H1 (cell line): ENCODE measurements at regions not wholly inside any gene's neighbourhood (a gene's known extent, or its start where the extent isn't known, plus 50 kb on each side); places are given as distances from the start of the nearest gene placed in this dataset.

Source experiments
- CTCF ChIA-PET: fragments of 300-600 bp; sonication (Branson Sonifier 250); formaldehyde crosslinking; loops from one replicate; lab custom pipeline; 2021; ENCODE audit not compliant: partially characterized antibody; lab: Charles Lee
- POLR2A ChIA-PET: fragments of 300-600 bp; sonication (Branson Sonifier 250); formaldehyde crosslinking; loops from one replicate; lab custom pipeline; 2021; ENCODE audit warnings: inconsistent platforms; ENCODE audit not compliant: partially characterized antibody; lab: Charles Lee
- DNase-seq, 2 experiments: peaks; one replicate each; pipeline versions ENCODE4 v3.0.0 to v3.0.0-alpha.2; 2010 to 2022; ENCODE audit warnings: low spot score in 2 of 2, low read depth in 1 of 2, mixed read lengths in 1 of 2
- FAIRE-seq: peaks from 2 replicates; lab custom pipeline; 2011; peaks lifted over from hg19 to GRCh38; lab: Jason Lieb, UNC
- H2AFZ ChIP-seq: 2 replicates; pipeline ENCODE4 v1.8.1; 2012; ENCODE audit warnings: low read length, inconsistent platforms
- H2AK5ac ChIP-seq: 2 replicates; pipeline ENCODE4 v1.6.1; 2013; ENCODE audit warnings: low read depth, low read length
- H2BK120ac ChIP-seq: replicated peaks from 2 replicates; pipeline ENCODE3; 2013; ENCODE audit warnings: low read depth, low read length, inconsistent platforms
- H2BK12ac ChIP-seq: 2 replicates; pipeline ENCODE4 v1.6.1; 2013; ENCODE audit warnings: low read depth, low read length
- H2BK15ac ChIP-seq: 2 replicates; pipeline ENCODE4 v1.6.1; 2013; ENCODE audit warnings: low read length
- H2BK20ac ChIP-seq: 2 replicates; pipeline ENCODE4 v1.6.1; 2013; ENCODE audit warnings: low read length
- H2BK5ac ChIP-seq: 2 replicates; pipeline ENCODE4 v1.6.1; 2013; ENCODE audit warnings: low read depth, low read length
- H3K14ac ChIP-seq: 2 replicates; pipeline ENCODE4 v1.6.1; 2013; ENCODE audit warnings: inconsistent platforms; ENCODE audit not compliant: insufficient read length
- H3K18ac ChIP-seq: 2 replicates; pipeline ENCODE4 v1.6.1; 2013; ENCODE audit warnings: low read length; ENCODE audit errors: extremely low read depth
- H3K23ac ChIP-seq: 2 replicates; pipeline ENCODE4 v1.6.1; 2013; ENCODE audit warnings: inconsistent platforms; ENCODE audit not compliant: insufficient read length
- H3K23me2 ChIP-seq: 2 replicates; pipeline ENCODE4 v1.6.1; 2013; ENCODE audit warnings: low read depth, low read length
- H3K27ac ChIP-seq: 2 replicates; pipeline ENCODE4 v1.6.1; 2011; ENCODE audit warnings: low read depth, low read length, inconsistent platforms
- H3K27me3 ChIP-seq, 4 experiments: replicated peaks in 1 of 4; 1 replicate in 1 of 4; 2 replicates in 3 of 4; pipeline versions ENCODE4 v1.6.1 to v1.8.1; 2011 to 2013; ENCODE audit warnings: low read length in 3 of 4, mild to moderate bottlenecking in 3 of 4, inconsistent platforms in 2 of 4, mixed read lengths in 2 of 4, moderate library complexity in 1 of 4; ENCODE audit not compliant: control insufficient read depth in 3 of 4, insufficient read depth in 3 of 4; ENCODE audit errors: extremely low read depth in 1 of 4
- H3K36me3 ChIP-seq, 4 experiments: 2 replicates each; pipeline versions ENCODE4 v1.6.1 to v1.8.1; 2011 to 2013; ENCODE audit warnings: mild to moderate bottlenecking in 4 of 4, low read length in 3 of 4, moderate library complexity in 2 of 4, control low read depth in 1 of 4, inconsistent platforms in 1 of 4; ENCODE audit not compliant: insufficient read depth in 4 of 4, control insufficient read depth in 2 of 4
- H3K4ac ChIP-seq: replicated peaks from 2 replicates; pipeline ENCODE3; 2013; ENCODE audit warnings: low read length, low read depth, mixed read lengths, inconsistent platforms; ENCODE audit not compliant: insufficient read length
- H3K4me1 ChIP-seq, 4 experiments: replicated peaks in 1 of 4; 1 replicate in 1 of 4; 2 replicates in 3 of 4; pipeline versions ENCODE4 v1.6.1 to v1.8.1; 2011 to 2013; ENCODE audit warnings: low read length in 3 of 4, inconsistent platforms in 2 of 4, mixed read lengths in 1 of 4; ENCODE audit not compliant: insufficient read depth in 4 of 4, control insufficient read depth in 3 of 4
- H3K4me2 ChIP-seq, 2 experiments: 2 replicates each; pipeline versions ENCODE4 v1.6.1 to v1.8.1; 2011 to 2013; ENCODE audit warnings: low read depth in 2 of 2, low read length in 2 of 2, control low read depth in 1 of 2, inconsistent platforms in 1 of 2, mild to moderate bottlenecking in 1 of 2; ENCODE audit not compliant: insufficient read depth in 1 of 2
- H3K4me3 ChIP-seq, 4 experiments: fragments of 200-600, 300-600 bp in 1 of 4; sonication (generic), shearing (Covaris generic), sonication (Bioruptor Twin) in 1 of 4; 2 replicates each; pipeline versions ENCODE4 v1.5.1 to v1.8.1; 2011 to 2016; ENCODE audit warnings: low read length in 4 of 4, low read depth in 3 of 4, control low read depth in 2 of 4, inconsistent platforms in 2 of 4, mild to moderate bottlenecking in 2 of 4, mixed read lengths in 1 of 4, moderate library complexity in 1 of 4; ENCODE audit not compliant: insufficient read depth in 2 of 4; ENCODE audit errors: extremely low read depth in 1 of 4
- H3K56ac ChIP-seq: replicated peaks from 2 replicates; pipeline ENCODE3; 2013; ENCODE audit warnings: low read depth, mild to moderate bottlenecking, mixed read lengths, low read length, inconsistent platforms; ENCODE audit not compliant: insufficient read length
- H3K79me1 ChIP-seq: 2 replicates; pipeline ENCODE4 v1.6.1; 2013; ENCODE audit warnings: low read depth, low read length, control low read depth
- H3K79me2 ChIP-seq, 2 experiments: 2 replicates each; pipeline versions ENCODE4 v1.6.1 to v1.8.1; 2012 to 2013; ENCODE audit warnings: low read length in 2 of 2, mild to moderate bottlenecking in 2 of 2, inconsistent platforms in 1 of 2; ENCODE audit not compliant: insufficient read depth in 2 of 2, control insufficient read depth in 1 of 2
- H3K9ac ChIP-seq, 4 experiments: replicated peaks in 1 of 4; 1 replicate in 1 of 4; 2 replicates in 3 of 4; pipeline versions ENCODE4 v1.6.1 to v1.8.1; 2011 to 2013; ENCODE audit warnings: low read depth in 3 of 4, low read length in 3 of 4, control low read depth in 2 of 4, mild to moderate bottlenecking in 2 of 4, moderate library complexity in 2 of 4, inconsistent platforms in 1 of 4; ENCODE audit errors: extremely low read depth in 1 of 4
- H3K9me3 ChIP-seq, 2 experiments: 2 replicates each; pipeline versions ENCODE4 v1.6.1 to v1.8.1; 2012 to 2013; ENCODE audit warnings: mild to moderate bottlenecking in 2 of 2, moderate library complexity in 2 of 2, control low read depth in 1 of 2, inconsistent platforms in 1 of 2, low read depth in 1 of 2, low read length in 1 of 2, mixed read lengths in 1 of 2; ENCODE audit not compliant: insufficient read depth in 2 of 2
- H4K20me1 ChIP-seq, 2 experiments: replicated peaks in 1 of 2; 2 replicates each; pipeline versions ENCODE3 to v1.8.1; 2011 to 2013; ENCODE audit warnings: inconsistent platforms in 2 of 2, low read length in 2 of 2, mild to moderate bottlenecking in 1 of 2; ENCODE audit not compliant: insufficient read depth in 2 of 2, control insufficient read depth in 1 of 2
- H4K5ac ChIP-seq: 2 replicates; pipeline ENCODE4 v1.6.1; 2013; ENCODE audit warnings: low read length, low read depth, mixed read lengths, inconsistent platforms; ENCODE audit not compliant: insufficient read length
- H4K8ac ChIP-seq: 2 replicates; pipeline ENCODE4 v1.8.0; 2013; ENCODE audit warnings: mild to moderate bottlenecking, moderate library complexity, low read length, inconsistent platforms; ENCODE audit not compliant: insufficient read depth; ENCODE audit errors: extremely low read depth
- H4K91ac ChIP-seq: replicated peaks from 2 replicates; pipeline ENCODE3; 2013; ENCODE audit warnings: low read length, mixed read lengths, inconsistent platforms; ENCODE audit not compliant: insufficient read length
- CTCF ChIP-seq, 3 experiments: IDR thresholded peaks; 1 replicate in 2 of 3; 2 replicates in 1 of 3; pipeline versions ENCODE4 v1.5.1 to v1.6.1; 2011; ENCODE audit warnings: low read length in 3 of 3, mild to moderate bottlenecking in 3 of 3, inconsistent platforms in 2 of 3, low read depth in 1 of 3, moderate library complexity in 1 of 3; ENCODE audit not compliant: insufficient read depth in 1 of 3; ENCODE audit errors: control extremely low read depth in 1 of 3
- EP300 ChIP-seq, 2 experiments: IDR thresholded peaks; 1 replicate in 1 of 2; 2 replicates in 1 of 2; pipeline ENCODE4 v1.6.1; 2011 to 2012; ENCODE audit warnings: low read depth in 2 of 2, low read length in 2 of 2, mild to moderate bottlenecking in 2 of 2, borderline replicate concordance in 1 of 2, inconsistent platforms in 1 of 2, moderate library complexity in 1 of 2
- GABPA ChIP-seq: IDR thresholded peaks from 2 replicates; pipeline ENCODE4 v1.6.1; 2011; ENCODE audit warnings: mild to moderate bottlenecking, low read length, moderate library complexity, borderline replicate concordance; ENCODE audit not compliant: insufficient read depth
- KDM1A ChIP-seq: fragments of 200-600, 300-600 bp; sonication (generic); IDR thresholded peaks from 2 replicates; pipeline ENCODE4 v1.7.1; 2016; ENCODE audit warnings: mild to moderate bottlenecking, low read length, borderline replicate concordance
- POLR2AphosphoS5 ChIP-seq: IDR thresholded peaks from 2 replicates; pipeline ENCODE4 v1.6.1; 2011; ENCODE audit warnings: low read depth, low read length
- RNF2 ChIP-seq: fragments of 200-900, 300-1000 bp; sonication (generic); IDR thresholded peaks from 2 replicates; pipeline ENCODE4 v1.7.1; 2016; ENCODE audit warnings: borderline replicate concordance, low read depth, mild to moderate bottlenecking, antibody characterized with exemption, low read length; ENCODE audit not compliant: poor library complexity, severe bottlenecking; ENCODE audit errors: missing control alignments
- RXRA ChIP-seq: IDR thresholded peaks from 2 replicates; pipeline ENCODE4 v1.6.1; 2011; ENCODE audit warnings: low read depth, mild to moderate bottlenecking, low read length, moderate library complexity; ENCODE audit not compliant: insufficient read depth
- YY1 ChIP-seq: IDR thresholded peaks from 2 replicates; pipeline ENCODE4 v1.6.1; 2011; ENCODE audit warnings: low read depth, mild to moderate bottlenecking, low read length
- WGBS, 2 experiments: shearing (Covaris generic) in 1 of 2; methylation state at CpG; one replicate each; pipeline versions ENCODE4 v1.1.6 to v1.1.7; 2013 to 2015; ENCODE audit warnings: low lambda C conversion rate in 2 of 2, mixed read lengths in 2 of 2, inconsistent platforms in 1 of 2, low coverage in 1 of 2, missing lambda C conversion rate in 1 of 2; ENCODE audit not compliant: insufficient replicate concordance in 2 of 2, insufficient coverage in 1 of 2, insufficient read length in 1 of 2; ENCODE audit errors: extremely low coverage in 1 of 2, missing lambda C conversion rate in 1 of 2; 5-methylcytosine and 5-hydroxymethylcytosine counted together

DNA sequence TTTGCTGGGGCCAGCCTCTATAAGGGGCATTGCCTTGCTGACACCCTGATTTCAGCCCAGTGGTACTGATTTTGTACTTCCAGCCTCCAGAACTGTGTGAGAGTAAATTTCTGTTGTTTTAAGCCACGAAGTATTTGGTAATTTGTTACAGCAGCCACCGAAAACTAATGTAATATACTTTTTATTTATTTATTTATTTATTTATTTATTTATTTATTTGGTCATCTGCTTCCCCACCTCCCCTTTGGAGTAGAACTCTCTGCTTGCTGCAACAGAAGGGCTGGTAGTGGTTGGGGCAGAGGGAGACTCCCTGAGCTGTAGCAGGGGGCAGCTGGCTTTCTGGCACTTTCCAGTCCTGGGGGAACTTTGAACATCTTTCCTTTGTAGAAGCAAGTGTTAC lies 128.4 kb upstream of the RAG2 start:
- Histone ChIP-seq H4K8ac (no peak overlapping the region), H3K9me3 (no peaks in the 10 kb centered on the region; a peak in 1 of 4 replicates), H2BK12ac (no peak overlapping the region), H3K4me1 (no peaks in the 10 kb centered on the region), H3K9ac (no peak overlapping the region), H3K14ac (no peak overlapping the region), H3K27me3 (peaks cover 0 to under 1% (median 0%) of the 10 kb centered on the region in 4 experiments; a peak in 1 of 7 replicates), H3K79me1 (no peaks in the 10 kb centered on the region), H3K4ac (no peak overlapping the region), H3K36me3 (no peaks in the 10 kb centered on the region), H3K79me2 (no peaks in the 10 kb centered on the region), H3K27ac (no peak overlapping the region), H3K56ac (no peak overlapping the region), H4K20me1 (no peaks in the 10 kb centered on the region), H3K4me3 (no peak overlapping the region), H3K4me2 (no peak overlapping the region), H2BK20ac (no peak overlapping the region), H3K23ac (no peak overlapping the region), H3K18ac (no peak overlapping the region), H2BK5ac (no peak overlapping the region), H3K23me2 (no peaks in the 10 kb centered on the region), H2BK120ac (no peak overlapping the region), H2BK15ac (no peak overlapping the region), H4K5ac (no peak overlapping the region), H2AFZ (no peak overlapping the region), H2AK5ac (no peak overlapping the region), H4K91ac (no peak overlapping the region)
- DNase-seq (no peak), FAIRE-seq (no peak)
- no peak for TF ChIP-seq KDM1A
- TF ChIP-seq EP300 (IDR thresholded peaks at IDR 0.05; ENCODE audit: borderline replicate concordance in 1 of 2, low read depth in 2 of 2, low read length in 2 of 2): no peak
- no peak for TF ChIP-seq YY1
- TF ChIP-seq RNF2: no peak
- no peak for TF ChIP-seq GABPA
- no peak for TF ChIP-seq RXRA
- no peak for TF ChIP-seq POLR2AphosphoS5
- TF ChIP-seq CTCF (IDR thresholded peaks at IDR 0.05; ENCODE audit: control extremely low read depth in 1 of 3, insufficient read depth in 1 of 3, low read depth in 1 of 3, low read length in 3 of 3): no peak
- WGBS, 2 experiments: 100% methylated on average over 2 of the region's 2 CpGs; no CpG with 5 or more reads in 1 of the 2 experiments
- ChIA-PET CTCF (interaction anchor here (1.3 to 15.1 kb wide), 2 partner anchors 9 to 21 kb away, joined by 3 to 235 read pairs; no protein-coding TSS in a partner anchor), POLR2A (no interaction called here)
